GM12874 (cell line): ENCODE measurements at regions not wholly inside any gene's neighbourhood (a gene's known extent, or its start where the extent isn't known, plus 50 kb on each side); places are given as distances from the start of the nearest gene placed in this dataset.

Experiments used
- CTCF ChIP-seq: IDR thresholded peaks from 2 replicates; pipeline ENCODE4 v1.5.1; 2011; ENCODE audit warnings: low read depth, mild to moderate bottlenecking, control low read depth, low read length, moderate library complexity; ENCODE audit not compliant: insufficient read depth

- TF ChIP-seq CTCF, result no peak
These were observed 725.1 kb downstream of the SORCS1 start for GRCh38 chr10:106439366-106439765.

- TF ChIP-seq CTCF, result no peak
These were observed 726.1 kb downstream of the SORCS1 start for GRCh38 chr10:106438386-106438785.

- TF ChIP-seq CTCF, result no peak
These were observed 728.3 kb downstream of the SORCS1 start for GRCh38 chr10:106436123-106436715.

- no peak for TF ChIP-seq CTCF
These were observed 729.4 kb downstream of the SORCS1 start for GRCh38 chr10:106435081-106435480.

GRCh38 chr10:106424981-106425380, 739.5 kb downstream of the SORCS1 start:
- TF ChIP-seq CTCF, result no peak

GRCh38 chr10:106424054-106424453, 740.5 kb downstream of the SORCS1 start:
- TF ChIP-seq CTCF, result no peak

GRCh38 chr10:106410331-106410730, 754.2 kb downstream of the SORCS1 start:
- TF ChIP-seq CTCF, result no peak
